IMR-90 (cell line): ENCODE measurements at regions not wholly inside any gene's neighbourhood (a gene's known extent, or its start where the extent isn't known, plus 50 kb on each side); places are given as distances from the start of the nearest gene placed in this dataset.

Experiments used
- BHLHE40 ChIP-seq: fragments of 150-350 bp; IDR thresholded peaks from 2 replicates; pipeline ENCODE4 v1.6.1; 2016; ENCODE audit warnings: mild to moderate bottlenecking, low read depth, low read length
- CEBPB ChIP-seq: IDR thresholded peaks from 2 replicates; pipeline ENCODE4 v1.6.1; 2012; ENCODE audit warnings: low read depth, low read length, improper control_type of control experiment
- CHD1 ChIP-seq: IDR thresholded peaks from 2 replicates; pipeline ENCODE4 v1.6.1; 2012; ENCODE audit warnings: low read depth, low read length, improper control_type of control experiment
- CTCF ChIP-seq: conservative IDR thresholded peaks from 2 replicates; pipeline ENCODE4 v1.5.1; 2012; ENCODE audit warnings: mild to moderate bottlenecking, low read depth, low read length, improper control_type of control experiment
- MAFK ChIP-seq: IDR thresholded peaks from 2 replicates; pipeline ENCODE4 v1.6.1; 2012; ENCODE audit warnings: low read depth, low read length, improper control_type of control experiment
- NFE2L2 ChIP-seq: fragments of 150-350 bp; IDR thresholded peaks from 2 replicates; pipeline ENCODE4 v1.6.1; 2016; ENCODE audit warnings: low read depth, mild to moderate bottlenecking, low read length
- POLR2A ChIP-seq: IDR thresholded peaks from 2 replicates; pipeline ENCODE4 v1.6.1; 2012; ENCODE audit warnings: mild to moderate bottlenecking, low read depth, low read length
- RAD21 ChIP-seq: IDR thresholded peaks from 2 replicates; pipeline ENCODE4 v1.6.1; 2012; ENCODE audit warnings: low read length, improper control_type of control experiment
- RCOR1 ChIP-seq: IDR thresholded peaks from 2 replicates; pipeline ENCODE4 v1.6.1; 2012; ENCODE audit warnings: mild to moderate bottlenecking, low read length, improper control_type of control experiment; ENCODE audit not compliant: insufficient replicate concordance
- SMC3 ChIP-seq: fragments of 150-350 bp; IDR thresholded peaks from 2 replicates; pipeline ENCODE4 v1.6.1; 2016; ENCODE audit warnings: low read depth, mild to moderate bottlenecking, antibody characterized with exemption, low read length, moderate library complexity
- USF2 ChIP-seq: fragments of 150-350 bp; IDR thresholded peaks from 2 replicates; pipeline ENCODE4 v1.6.1; 2017; ENCODE audit warnings: mild to moderate bottlenecking, antibody characterized with exemption, low read length, low read depth
- TF ChIP-seq, protein P1 (sequence below): fragments of 150-350 bp; IDR thresholded peaks from 2 replicates; pipeline ENCODE4 v1.6.1; 2016; ENCODE audit warnings: low read depth, mild to moderate bottlenecking, low read length, moderate library complexity, borderline replicate concordance

DNA sequence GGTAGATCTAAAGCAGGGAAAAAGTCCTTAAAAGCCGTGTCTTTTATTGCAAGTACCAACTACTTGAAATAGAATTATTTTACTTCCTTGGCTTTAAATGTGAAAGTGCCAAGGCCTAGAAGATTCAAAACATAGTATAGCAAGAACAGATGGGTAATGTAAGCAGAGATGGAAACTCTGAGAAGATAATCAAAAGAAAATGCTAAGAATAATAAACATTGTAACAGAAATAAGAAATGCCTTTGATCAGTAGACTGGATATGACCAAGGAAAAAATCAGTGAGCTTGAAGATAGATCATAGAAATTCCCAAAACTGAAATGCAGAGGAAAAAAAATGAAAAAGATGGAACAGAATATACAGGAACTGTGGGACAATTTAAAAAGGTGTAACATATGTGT, 113.1 kb downstream of the BLID start:
- TF ChIP-seq CEBPB (no peak), POLR2A (no peak), CTCF (no peak), RAD21 (no peak), MAFK (no peak), NFE2L2 (no peak), SMC3 (no peak), RCOR1 (no peak), CHD1 (no peak), BHLHE40 (no peak), USF2 (no peak)
- TF ChIP-seq, protein P1, sequence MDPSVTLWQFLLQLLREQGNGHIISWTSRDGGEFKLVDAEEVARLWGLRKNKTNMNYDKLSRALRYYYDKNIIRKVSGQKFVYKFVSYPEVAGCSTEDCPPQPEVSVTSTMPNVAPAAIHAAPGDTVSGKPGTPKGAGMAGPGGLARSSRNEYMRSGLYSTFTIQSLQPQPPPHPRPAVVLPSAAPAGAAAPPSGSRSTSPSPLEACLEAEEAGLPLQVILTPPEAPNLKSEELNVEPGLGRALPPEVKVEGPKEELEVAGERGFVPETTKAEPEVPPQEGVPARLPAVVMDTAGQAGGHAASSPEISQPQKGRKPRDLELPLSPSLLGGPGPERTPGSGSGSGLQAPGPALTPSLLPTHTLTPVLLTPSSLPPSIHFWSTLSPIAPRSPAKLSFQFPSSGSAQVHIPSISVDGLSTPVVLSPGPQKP, result no peak
